Esophagus squamous epithelium (tissue), 4 donors: ENCODE measurements at regions not wholly inside any gene's neighbourhood (a gene's known extent, or its start where the extent isn't known, plus 50 kb on each side); places are given as distances from the start of the nearest gene placed in this dataset.

Experiments
- POLR2A ChIP-seq, 4 donors: fragments of 450-650 bp; IDR thresholded peaks; one replicate each; pipeline ENCODE4 v1.6.1; 2017; ENCODE audit warnings: antibody characterized with exemption in 4 of 4, mild to moderate bottlenecking in 4 of 4, moderate library complexity in 3 of 4
- TF ChIP-seq, protein P1 (sequence below), 6 experiments: fragments of 450-650 bp in 4 of 6; fragments of 200-600 bp in 2 of 6; sonication (generic) in 2 of 6; IDR thresholded peaks; one replicate each; pipeline ENCODE4 v1.5.1; 2016 to 2019; ENCODE audit warnings: antibody characterized with exemption in 6 of 6, mild to moderate bottlenecking in 4 of 6, moderate library complexity in 4 of 6

GRCh38 chr2:74749432-74749831 lies 84.5 kb upstream of the HK2 start:
- TF ChIP-seq, protein P1, sequence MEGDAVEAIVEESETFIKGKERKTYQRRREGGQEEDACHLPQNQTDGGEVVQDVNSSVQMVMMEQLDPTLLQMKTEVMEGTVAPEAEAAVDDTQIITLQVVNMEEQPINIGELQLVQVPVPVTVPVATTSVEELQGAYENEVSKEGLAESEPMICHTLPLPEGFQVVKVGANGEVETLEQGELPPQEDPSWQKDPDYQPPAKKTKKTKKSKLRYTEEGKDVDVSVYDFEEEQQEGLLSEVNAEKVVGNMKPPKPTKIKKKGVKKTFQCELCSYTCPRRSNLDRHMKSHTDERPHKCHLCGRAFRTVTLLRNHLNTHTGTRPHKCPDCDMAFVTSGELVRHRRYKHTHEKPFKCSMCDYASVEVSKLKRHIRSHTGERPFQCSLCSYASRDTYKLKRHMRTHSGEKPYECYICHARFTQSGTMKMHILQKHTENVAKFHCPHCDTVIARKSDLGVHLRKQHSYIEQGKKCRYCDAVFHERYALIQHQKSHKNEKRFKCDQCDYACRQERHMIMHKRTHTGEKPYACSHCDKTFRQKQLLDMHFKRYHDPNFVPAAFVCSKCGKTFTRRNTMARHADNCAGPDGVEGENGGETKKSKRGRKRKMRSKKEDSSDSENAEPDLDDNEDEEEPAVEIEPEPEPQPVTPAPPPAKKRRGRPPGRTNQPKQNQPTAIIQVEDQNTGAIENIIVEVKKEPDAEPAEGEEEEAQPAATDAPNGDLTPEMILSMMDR (IDR thresholded peaks at IDR 0.05), result no peak
- no peak for TF ChIP-seq POLR2A (IDR thresholded peaks at IDR 0.05)
